ENCODE measurements at regions not wholly inside any gene's neighbourhood (a gene's known extent, or its start where the extent isn't known, plus 50 kb on each side); places are given as distances from the start of the nearest gene placed in this dataset.

DNA sequence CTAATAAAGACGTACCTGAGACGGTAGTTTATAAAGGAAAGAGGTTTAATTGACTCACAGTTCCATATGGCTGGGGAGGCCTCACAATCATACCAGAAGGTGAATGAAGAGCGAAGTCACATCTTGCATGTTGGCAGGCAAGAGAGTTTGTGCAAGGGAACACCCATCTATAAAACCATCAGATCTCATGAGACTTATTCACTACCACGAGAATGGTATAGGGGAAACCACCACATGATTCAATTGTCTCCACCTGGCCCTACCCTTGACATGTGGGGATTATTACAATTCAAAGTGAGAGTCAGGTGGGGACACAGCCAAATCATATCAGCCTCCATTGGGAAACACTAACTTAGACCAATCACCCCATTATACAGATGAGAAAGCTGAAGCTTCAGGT, 81.4 kb downstream of the SKA1 start:
- intact Hi-C loops (cut with micrococcal nuclease; ENCODE audit: unreplicated experiment): no loop called here
- H3K27me3 Mint-ChIP-seq (ENCODE audit: unreplicated experiment): peaks cover 69% of the 10 kb centered on the region
- no TSS peak for BruUV-seq (replicated peaks)
- DNase-seq: no peak
- H3K4me1 Mint-ChIP-seq (ENCODE audit: low read depth, unreplicated experiment): no peaks in the 10 kb centered on the region
- H3K27ac Mint-ChIP-seq (ENCODE audit: unreplicated experiment): no peak overlapping the region
- H3K36me3 Mint-ChIP-seq (ENCODE audit: insufficient read depth, unreplicated experiment): no peaks in the 10 kb centered on the region
- H3K4me3 Mint-ChIP-seq (ENCODE audit: low read depth, unreplicated experiment): no peak overlapping the region
- TF ChIP-seq, protein P1, sequence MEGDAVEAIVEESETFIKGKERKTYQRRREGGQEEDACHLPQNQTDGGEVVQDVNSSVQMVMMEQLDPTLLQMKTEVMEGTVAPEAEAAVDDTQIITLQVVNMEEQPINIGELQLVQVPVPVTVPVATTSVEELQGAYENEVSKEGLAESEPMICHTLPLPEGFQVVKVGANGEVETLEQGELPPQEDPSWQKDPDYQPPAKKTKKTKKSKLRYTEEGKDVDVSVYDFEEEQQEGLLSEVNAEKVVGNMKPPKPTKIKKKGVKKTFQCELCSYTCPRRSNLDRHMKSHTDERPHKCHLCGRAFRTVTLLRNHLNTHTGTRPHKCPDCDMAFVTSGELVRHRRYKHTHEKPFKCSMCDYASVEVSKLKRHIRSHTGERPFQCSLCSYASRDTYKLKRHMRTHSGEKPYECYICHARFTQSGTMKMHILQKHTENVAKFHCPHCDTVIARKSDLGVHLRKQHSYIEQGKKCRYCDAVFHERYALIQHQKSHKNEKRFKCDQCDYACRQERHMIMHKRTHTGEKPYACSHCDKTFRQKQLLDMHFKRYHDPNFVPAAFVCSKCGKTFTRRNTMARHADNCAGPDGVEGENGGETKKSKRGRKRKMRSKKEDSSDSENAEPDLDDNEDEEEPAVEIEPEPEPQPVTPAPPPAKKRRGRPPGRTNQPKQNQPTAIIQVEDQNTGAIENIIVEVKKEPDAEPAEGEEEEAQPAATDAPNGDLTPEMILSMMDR (IDR thresholded peaks at IDR 0.05; ENCODE audit: unreplicated experiment): no peak
- no peaks in the 10 kb centered on the region for H3K9me3 Mint-ChIP-seq (ENCODE audit: low read depth, unreplicated experiment)
- CTCF ChIA-PET: no interaction called here

DNA sequence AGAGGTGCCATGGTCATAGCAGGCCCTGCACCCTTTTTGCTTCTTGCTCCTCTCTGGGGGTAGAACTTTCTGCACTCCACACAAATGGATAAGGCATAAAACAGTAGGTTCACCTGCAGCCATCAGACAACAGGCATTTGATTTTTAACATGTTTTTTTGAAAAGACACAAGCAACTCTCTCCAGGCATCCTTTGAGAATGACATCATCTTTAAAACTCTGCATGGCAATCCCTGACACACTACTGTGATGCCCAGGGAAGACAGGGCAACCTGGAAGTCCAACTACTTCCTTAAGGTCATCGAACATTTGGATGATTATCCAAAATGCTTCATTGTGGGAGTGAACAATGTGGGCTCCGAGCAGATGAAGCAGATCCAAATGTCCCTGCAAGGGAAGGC, 82.8 kb downstream of the SKA1 start:
- H3K4me3 Mint-ChIP-seq (ENCODE audit: low read depth, unreplicated experiment): no peak overlapping the region
- H3K27me3 Mint-ChIP-seq (ENCODE audit: unreplicated experiment): peaks cover 69% of the 10 kb centered on the region
- no peaks in the 10 kb centered on the region for H3K9me3 Mint-ChIP-seq (ENCODE audit: low read depth, unreplicated experiment)
- CTCF ChIA-PET: no interaction called here
- no peaks in the 10 kb centered on the region for H3K4me1 Mint-ChIP-seq (ENCODE audit: low read depth, unreplicated experiment)
- no peaks in the 10 kb centered on the region for H3K36me3 Mint-ChIP-seq (ENCODE audit: insufficient read depth, unreplicated experiment)
- TF ChIP-seq, protein P1 (IDR thresholded peaks at IDR 0.05; ENCODE audit: unreplicated experiment): no peak
- no peak for DNase-seq
- BruUV-seq (replicated peaks): no TSS peak
- intact Hi-C loops (cut with micrococcal nuclease; ENCODE audit: unreplicated experiment): no loop called here
- H3K27ac Mint-ChIP-seq (ENCODE audit: unreplicated experiment): no peak overlapping the region

DNA sequence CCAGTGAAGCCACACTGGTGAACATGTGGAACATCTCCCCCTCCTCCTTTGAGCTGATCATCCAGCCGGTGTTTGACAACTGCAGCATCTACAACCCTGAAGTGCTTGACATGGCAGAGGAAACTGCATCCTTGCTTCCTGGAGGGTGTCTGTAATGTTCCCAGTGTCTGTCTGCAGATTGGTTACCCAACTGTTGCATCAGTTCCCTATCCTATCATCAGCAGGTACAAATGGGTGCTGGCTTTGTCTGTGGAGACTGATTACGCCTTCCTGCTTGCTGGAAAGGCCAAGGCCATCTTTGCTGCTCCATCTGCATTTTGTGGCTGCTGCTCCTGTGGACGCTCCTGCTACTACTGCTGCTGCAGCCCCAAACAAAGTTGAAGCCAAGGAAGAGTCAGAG, 83.5 kb downstream of the SKA1 start:
- TF ChIP-seq, protein P1 (IDR thresholded peaks at IDR 0.05; ENCODE audit: unreplicated experiment): no peak
- intact Hi-C loops (cut with micrococcal nuclease; ENCODE audit: unreplicated experiment): no loop called here
- Mint-ChIP-seq H3K9me3 (ENCODE audit: low read depth, unreplicated experiment) (no peaks in the 10 kb centered on the region), H3K4me1 (ENCODE audit: low read depth, unreplicated experiment) (no peaks in the 10 kb centered on the region), H3K27ac (ENCODE audit: unreplicated experiment) (no peak overlapping the region), H3K36me3 (ENCODE audit: insufficient read depth, unreplicated experiment) (no peaks in the 10 kb centered on the region), H3K27me3 (ENCODE audit: unreplicated experiment) (peaks cover 67% of the 10 kb centered on the region), H3K4me3 (ENCODE audit: low read depth, unreplicated experiment) (no peak overlapping the region)
- no peak for DNase-seq
- BruUV-seq (replicated peaks): no TSS peak
- CTCF ChIA-PET: no interaction called here

- H3K4me1 Mint-ChIP-seq (ENCODE audit: low read depth, unreplicated experiment): no peaks in the 10 kb centered on the region
- TF ChIP-seq, protein P1 (IDR thresholded peaks at IDR 0.05; ENCODE audit: unreplicated experiment): no peak
- no peak for DNase-seq
- H3K4me3 Mint-ChIP-seq (ENCODE audit: low read depth, unreplicated experiment): no peak overlapping the region
- no peaks in the 10 kb centered on the region for H3K9me3 Mint-ChIP-seq (ENCODE audit: low read depth, unreplicated experiment)
- peaks cover 63% of the 10 kb centered on the region for H3K27me3 Mint-ChIP-seq (ENCODE audit: unreplicated experiment)
- CTCF ChIA-PET: no interaction called here
- BruUV-seq (replicated peaks): no TSS peak
- H3K36me3 Mint-ChIP-seq (ENCODE audit: insufficient read depth, unreplicated experiment): no peaks in the 10 kb centered on the region
- H3K27ac Mint-ChIP-seq (ENCODE audit: unreplicated experiment): no peak overlapping the region
- intact Hi-C loops (cut with micrococcal nuclease; ENCODE audit: unreplicated experiment): no loop called here
These were observed 84.0 kb downstream of the SKA1 start for GRCh38 chr18:50458796-50459195.

DNA sequence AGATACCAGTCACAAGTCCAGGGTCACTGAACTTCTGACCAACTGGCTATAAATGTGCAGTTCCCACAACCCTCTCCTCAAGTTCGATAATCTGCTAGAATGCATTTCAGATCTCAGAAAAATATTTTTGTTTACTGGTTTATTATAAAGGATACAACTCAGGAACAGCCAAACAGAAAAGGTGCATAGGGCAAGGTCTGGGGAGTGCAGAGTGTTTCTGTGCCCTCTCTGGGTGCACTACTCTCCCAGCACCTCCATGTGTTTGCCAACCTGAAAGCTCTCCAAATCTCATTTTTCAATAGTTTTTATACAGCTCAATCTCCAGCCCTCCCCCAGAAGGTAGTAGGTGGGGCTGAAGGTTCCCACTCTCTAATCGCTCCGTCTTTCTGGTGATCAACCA, 85.2 kb downstream of the SKA1 start:
- no peaks in the 10 kb centered on the region for H3K4me1 Mint-ChIP-seq (ENCODE audit: low read depth, unreplicated experiment)
- TF ChIP-seq, protein P1 (IDR thresholded peaks at IDR 0.05; ENCODE audit: unreplicated experiment): no peak
- CTCF ChIA-PET: no interaction called here
- H3K9me3 Mint-ChIP-seq (ENCODE audit: low read depth, unreplicated experiment): no peaks in the 10 kb centered on the region
- H3K36me3 Mint-ChIP-seq (ENCODE audit: insufficient read depth, unreplicated experiment): no peaks in the 10 kb centered on the region
- DNase-seq: no peak
- H3K4me3 Mint-ChIP-seq (ENCODE audit: low read depth, unreplicated experiment): no peak overlapping the region
- no TSS peak for BruUV-seq (replicated peaks)
- intact Hi-C loops (cut with micrococcal nuclease; ENCODE audit: unreplicated experiment): no loop called here
- no peak overlapping the region for H3K27ac Mint-ChIP-seq (ENCODE audit: unreplicated experiment)
- H3K27me3 Mint-ChIP-seq (ENCODE audit: unreplicated experiment): peaks cover 53% of the 10 kb centered on the region

Data from Calu3 (cell line).